NCI-H1092 (cell line): ENCODE measurements at regions not wholly inside any gene's neighbourhood (a gene's known extent, or its start where the extent isn't known, plus 50 kb on each side); places are given as distances from the start of the nearest gene placed in this dataset.
"Not testable (repeated sequence)": the region's sequence is repeated elsewhere in the genome, so short reads cannot be mapped to it uniquely, and the experiment has no call there.

Source experiments
- DNase-seq: peaks from one replicate; lab custom pipeline; 2025; lab: John Stamatoyannopoulos, UW

DNA sequence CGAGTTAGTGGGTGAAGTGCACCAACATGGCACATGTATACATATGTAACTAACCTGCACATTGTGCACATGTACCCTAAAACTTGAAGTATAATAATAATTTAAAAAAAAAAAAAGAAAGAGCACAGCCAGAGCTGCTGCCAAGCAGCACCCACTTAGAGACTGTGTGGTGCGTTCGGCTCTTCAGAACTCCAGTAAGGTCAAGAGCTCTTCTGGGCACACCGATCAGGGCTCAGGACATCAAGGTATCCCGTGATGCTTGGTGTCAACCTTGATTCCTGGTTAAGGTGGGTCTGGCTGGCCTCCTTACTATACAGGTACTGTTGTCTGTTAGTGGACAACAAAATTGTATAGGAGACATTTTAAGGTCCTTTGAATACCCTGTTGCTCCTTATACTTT lies 385.7 kb upstream of the AKR1E2 start:
- DNase-seq: no peak

DNA sequence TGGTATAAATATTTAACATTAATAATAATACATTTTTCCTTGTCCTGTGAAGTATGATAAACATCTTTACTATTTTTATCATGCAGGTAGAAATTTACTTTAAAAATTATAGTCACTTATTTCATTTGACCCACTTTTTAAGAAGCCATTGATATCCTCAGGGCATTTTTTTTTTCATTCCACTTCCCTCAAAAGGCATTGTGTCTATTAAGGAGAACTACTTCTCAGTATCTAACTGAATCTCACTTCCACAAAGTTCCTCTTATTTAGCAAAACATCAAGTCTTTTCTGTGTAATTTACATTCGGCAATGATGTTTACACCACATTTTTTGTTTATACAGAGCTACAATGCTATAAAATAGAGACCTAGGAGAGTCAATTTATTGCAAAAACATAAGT lies 388.2 kb upstream of the AKR1E2 start:
- DNase-seq: no peak

DNA sequence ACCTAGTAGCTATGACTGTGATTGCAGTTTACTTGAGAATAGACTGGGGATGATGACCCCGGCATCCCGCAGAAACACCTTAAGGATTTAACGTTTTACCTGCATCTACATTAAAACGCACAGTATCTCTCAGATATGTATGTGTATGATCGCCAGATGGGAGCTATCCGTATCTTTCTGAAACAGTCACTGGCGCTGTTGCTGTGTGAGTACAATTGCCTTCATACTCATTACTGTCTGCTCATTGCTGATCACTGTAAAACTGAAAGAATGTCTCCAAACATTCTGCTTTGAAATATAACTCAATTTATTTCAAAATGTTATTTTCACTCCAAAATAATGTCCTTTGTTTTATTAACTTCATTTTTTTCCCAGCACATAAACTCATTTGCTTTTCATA lies 388.9 kb upstream of the AKR1E2 start:
- no peak for DNase-seq

DNA sequence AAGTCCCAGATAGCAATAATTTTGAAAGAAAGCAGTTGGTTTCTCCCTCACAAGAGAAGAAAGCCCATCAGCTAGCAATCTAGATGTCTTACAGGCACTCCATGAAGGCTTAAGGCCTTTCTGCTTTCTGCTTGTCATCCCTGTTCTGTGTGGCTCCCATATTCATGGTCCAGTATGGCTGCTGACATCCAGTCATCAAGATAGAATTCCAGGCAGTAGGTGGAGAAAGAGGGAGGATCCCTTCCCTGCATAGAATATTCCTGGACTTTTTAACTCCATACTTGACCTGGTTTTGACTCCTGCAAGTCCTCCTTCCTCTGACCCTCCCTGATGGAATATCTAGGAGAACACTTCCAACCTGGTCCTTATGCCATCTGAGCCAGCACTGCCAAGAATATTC lies 389.9 kb upstream of the AKR1E2 start:
- no peak for DNase-seq

DNA sequence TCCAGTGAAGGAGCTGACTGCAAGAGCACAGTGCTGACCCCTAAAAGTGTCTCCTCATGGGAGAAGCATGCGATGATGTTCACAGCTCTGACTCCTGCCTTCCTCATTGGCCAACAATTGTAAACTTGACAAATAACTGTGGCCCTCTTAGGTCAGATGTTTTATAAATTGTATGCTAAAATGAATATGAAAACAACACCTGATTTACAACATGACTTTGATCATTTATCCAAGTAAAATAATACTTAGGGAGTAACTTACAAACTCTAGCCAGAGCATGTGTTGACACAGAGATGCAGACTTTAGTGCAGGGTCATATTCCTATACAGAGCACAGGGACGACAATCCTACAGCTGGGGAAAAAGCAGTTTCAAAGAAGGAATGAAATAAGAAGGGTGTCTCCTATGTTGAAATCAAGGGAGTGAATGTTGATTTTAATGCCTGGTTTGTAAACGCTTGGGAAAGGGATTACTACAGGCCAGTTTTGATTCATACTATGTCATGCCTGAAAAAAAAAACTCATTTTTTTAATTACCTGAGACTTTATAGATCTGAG lies 391.4 kb upstream of the AKR1E2 start:
- no peak for DNase-seq

DNA sequence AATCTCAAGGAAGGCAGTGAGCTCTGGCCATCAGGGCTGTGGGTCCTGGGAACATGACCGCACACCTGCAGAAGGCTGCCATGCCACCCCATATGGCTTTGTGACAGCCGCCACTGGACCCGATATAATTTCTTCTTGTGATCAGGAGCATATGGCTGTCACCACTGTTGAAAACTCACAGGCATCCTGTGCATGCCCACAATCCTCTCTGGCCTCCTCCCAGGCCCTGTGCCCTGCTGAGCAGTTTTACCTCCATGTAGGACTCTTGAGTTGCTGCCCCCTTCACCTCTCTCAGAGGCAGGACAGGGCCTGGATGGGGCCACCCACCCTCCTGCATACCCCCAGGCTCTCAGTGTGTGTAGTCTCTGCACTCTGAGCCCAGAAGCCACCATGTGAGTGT lies 391.9 kb upstream of the AKR1E2 start:
- no peak for DNase-seq

DNA sequence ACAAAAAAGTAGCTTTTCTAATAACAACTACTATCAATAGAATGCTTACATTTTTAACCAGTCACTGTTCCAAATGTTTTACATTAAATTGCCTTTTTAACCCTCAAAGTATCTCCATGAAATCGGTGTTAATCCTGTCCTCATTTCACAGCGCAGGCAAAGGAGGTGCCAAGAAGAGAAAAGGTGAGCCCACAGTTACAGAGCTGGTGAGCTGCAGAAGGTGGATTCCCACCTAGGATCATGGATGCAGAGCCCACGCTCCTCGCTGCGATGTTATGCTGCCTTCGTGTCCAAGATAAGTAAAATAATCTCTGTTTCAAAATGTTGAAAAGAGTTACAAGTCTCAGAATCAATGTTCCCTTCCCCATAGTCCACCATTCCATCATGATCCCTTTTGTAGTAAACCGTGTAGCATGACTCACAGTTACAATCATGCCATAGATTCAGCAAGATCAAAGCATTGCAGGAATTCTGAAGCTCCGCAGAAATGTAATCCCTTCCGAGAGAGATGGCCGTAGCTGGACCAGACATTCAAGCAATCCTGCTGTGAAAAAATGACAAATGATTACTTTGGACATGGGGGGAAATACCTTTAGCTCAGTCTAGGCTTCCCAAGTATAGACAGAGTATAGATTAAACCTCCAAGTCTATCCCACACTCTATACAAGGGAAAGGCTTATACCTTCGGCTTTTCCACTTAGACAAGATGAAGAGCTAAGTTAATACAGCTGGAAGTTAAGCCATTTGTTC lies 394.7 kb upstream of the AKR1E2 start:
- DNase-seq: no peak

DNA sequence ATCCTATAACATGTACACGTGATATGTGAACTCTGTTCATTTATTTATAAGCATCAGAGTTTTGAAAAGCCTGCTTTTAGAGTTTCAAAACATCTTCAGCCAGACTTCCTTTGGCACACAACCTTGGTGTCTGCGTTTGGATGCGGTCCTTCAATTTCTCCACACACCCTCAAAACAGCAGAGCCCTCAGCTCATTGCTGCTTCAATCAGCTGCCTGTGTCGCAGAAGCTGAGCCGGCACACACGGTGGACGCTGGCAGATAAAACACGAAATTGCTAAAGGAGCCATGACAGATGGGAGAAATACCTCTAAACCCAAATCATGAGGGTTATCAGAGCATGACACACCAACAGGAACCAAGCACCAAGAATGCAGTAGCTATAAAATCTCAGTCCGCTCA lies 396.4 kb upstream of the AKR1E2 start:
- DNase-seq: no peak

DNA sequence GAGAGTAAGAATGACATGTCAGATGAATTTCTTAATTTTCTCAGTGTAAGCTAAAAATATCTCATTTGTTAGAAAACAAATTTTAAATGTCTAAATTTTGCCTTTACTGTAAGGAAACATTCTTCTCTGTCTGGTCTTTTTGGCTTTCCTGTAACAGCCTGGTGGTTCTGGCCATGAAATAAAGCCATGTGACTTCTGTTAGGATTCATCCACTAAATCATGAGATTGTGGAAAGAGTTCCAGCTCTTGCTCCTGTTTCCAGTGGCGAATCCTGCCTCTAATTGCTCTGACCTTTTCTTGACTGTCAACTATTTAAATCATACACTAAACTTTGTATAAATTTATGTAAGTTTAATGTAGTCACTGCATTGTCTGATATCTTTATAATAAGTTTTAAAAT lies 398.5 kb upstream of the AKR1E2 start:
- DNase-seq: no peak

DNA sequence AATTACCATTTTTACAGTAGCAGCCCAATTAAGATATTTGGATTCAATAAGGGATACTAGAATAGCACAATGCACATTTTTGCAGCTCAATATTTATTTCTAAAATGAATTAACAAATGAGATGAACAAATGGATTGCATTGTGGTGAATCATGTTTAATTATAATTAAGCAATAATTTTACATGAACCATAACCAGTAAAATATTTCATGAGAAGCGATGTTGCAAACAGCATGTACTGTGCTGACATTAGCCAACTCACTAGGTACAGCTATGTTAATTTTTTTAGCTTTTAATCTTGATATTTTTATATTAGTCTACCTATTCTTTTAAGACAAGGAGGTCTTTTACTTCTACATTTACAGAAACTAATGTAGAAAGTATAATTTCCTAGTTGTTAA lies 399.1 kb upstream of the AKR1E2 start:
- DNase-seq: no peak

DNA sequence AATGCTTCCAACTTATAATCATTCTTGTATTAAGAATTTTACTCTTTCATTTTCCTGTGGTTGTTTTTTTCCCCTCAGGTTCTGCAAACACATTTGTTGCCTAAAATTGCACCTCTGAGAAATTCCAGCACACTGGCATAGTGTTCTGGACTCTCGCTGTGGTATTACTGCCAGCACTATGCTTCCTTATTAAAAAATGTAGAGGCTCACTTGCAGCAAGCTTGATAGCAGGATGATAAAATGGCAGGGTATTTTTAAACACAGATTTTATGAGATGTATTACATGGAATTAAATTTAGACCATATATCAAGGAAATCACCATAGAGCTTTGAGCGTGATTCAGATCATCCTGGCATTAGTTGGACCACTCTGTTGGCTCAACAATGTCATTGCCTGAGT lies 416.7 kb upstream of the AKR1E2 start:
- DNase-seq: no peak

DNA sequence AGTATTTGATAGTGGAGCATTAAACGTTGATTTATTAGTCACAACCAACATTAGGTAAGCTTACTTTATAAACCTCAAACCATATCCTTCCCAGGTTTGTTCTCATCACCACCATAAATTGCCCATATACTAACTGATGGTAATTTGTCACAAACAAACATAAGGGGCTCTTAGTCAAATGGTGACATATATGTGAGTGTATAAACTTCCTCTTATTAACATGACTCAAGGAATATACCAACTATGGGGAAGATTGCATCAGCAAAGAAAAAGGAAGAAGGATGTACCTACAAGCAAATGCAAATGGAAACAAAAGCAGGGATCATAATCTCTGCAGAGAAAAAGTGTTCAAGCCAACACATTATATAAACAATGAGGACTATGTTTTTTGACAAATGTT lies 418.2 kb upstream of the AKR1E2 start:
- no peak for DNase-seq

DNA sequence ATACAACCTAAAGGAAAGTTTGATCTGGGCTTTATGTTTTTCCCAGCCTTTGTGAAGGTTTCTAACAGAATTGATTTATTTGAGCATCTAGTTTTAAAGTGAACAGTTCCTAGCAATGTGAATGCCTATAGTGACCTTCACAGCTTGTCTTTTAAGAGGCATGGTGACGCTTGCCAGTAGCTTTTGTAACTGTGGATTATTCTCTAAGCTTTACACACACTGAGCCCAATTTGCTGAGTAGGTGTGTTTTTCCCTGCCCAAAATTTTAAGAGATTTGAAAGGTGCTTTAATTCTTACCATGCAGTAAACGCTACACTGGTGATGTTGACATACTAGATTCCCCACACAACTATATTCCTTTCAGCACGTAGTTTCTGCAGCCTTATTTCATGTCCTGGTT lies 420.2 kb upstream of the AKR1E2 start:
- DNase-seq: no peak

DNA sequence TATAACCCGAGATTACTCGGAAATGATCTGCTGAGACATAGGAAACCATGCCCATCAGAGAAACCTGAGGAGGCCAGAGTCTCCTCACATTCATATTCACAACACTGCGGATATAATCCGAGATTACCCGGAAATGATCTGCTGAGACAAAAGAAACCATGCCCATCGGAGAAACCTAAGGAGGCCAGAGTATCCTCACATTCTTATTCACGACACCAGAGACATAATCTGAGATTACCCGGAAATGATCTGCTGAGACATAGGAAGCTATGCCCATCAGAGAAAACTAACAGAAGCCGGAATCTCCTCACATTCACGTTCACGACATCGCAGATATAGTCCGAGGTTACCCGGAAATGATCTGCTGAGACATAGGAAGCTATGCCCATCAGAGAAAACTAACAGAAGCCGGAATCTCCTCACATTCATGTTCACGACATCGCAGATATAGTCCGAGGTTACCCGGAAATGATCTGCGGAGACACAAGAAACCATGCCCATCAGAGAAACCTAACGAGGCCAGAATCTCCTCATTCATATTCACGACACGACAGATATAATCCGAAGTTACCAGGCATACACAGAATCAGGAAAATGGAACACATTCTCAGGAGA lies 422.3 kb upstream of the AKR1E2 start:
- DNase-seq: no peak

DNA sequence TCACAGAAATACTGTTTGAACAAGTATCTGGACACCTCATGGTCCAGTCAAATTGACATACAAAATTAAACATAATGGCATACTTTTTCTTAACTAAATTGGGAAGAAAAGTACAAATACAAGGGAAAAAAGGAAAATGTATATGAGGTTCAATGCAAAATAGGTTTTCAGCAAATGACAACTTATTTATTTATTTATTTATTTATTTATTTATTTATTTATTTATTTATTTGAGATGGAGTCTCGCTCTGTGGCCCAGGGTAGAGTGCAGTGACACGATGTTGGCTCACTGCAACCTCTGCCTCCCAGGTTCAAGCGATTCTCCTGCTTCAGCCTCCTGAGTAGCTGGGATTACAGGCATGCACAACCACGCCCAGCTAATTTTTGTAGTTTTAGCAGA lies 424.9 kb upstream of the AKR1E2 start:
- not testable (repeated sequence) for DNase-seq

DNA sequence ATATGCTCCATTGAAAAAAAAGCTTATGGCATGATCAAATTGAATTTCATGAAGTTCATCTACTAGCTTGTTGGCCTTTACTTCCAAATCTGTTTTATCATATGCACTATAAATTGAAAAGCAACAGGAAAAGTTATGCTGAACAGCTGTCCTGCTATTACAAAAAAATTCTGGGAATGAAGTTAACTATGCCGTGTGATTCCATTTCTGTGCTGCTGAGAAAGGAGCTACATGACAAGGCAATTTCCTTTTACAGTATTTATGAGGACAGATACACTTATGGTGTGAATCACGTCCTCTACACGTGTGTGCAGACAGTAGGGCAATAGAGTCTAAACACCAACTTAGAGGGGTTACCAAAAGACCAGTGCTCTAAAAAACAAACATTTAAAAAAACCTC lies 426.5 kb upstream of the AKR1E2 start:
- no peak for DNase-seq

DNA sequence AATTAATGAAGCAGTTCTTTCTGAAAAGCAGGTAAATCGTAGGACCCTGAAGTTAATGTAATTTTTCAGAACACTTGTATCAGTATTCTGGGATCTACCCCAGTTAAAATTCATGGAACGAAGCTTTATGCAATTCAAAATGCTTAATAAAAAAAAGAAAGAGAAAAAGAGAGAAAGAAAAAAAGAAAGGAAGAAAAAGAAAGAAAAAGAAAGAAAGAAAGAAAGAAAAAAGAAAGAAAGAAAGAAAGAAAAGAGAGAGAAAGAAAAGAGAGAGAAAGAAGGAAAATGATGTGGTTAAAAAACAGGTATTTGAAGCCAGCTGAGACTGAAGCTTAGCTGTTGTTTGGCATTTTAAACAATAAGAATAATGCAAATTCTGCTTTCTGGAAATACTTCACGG lies 427.4 kb upstream of the AKR1E2 start:
- no peak for DNase-seq

DNA sequence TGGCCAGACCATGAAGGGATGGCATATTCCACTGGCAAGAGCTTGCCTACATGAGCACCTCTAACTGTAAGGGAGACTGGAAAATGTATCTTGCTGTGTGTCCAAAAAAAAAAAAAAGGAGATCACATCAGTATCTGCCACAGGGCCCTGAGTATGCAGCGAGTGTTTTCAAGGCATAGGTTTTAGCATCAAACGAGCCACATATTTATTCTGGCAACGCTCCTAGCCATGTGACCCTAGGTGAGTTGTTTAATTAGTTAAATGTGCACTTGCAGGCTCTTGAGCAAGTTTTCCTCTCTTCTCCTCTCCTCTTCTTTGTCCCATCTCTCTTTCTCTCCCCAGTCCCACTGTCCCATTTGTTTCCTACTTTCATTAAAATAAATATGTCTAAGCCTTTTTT lies 428.7 kb upstream of the AKR1E2 start:
- no peak for DNase-seq

DNA sequence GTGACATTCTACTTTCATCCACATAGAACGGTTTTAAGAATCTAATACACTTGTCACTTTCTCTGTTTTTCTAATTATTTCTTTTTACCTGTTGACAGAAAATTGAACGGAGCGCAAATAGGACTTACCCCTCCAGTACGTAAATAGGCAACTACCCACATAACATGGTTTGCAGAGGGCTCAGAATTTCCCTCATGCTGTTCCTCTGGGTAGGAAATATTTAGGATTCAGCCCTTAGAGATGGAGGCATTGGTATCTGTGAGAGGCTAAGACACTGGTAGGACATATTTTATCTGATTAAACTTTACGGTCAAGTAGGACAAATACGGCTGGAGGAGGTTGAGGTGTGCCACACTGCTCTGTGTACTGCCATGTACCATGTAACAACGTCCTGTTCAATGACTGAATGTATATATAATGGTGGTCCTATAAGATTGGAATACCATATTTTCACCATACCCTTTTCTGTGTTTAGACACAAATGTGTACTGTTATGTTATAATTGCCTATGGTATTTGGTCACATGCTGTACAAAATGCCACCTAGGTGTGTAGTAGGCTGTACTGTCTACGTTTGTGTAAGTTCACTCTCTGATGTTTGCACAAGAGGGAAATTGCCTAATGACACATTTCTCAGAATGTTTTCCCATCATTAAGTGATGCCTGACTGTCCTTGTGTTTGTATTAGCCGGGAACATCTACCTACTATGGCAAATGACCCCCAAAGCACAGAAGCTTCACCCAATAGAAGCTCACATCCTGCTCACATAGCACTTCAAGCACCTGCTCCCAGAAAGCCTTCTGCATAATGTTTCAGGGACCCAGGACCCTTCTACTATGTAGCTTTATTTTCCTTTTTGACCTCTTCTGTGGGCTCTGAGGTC lies 429.4 kb upstream of the AKR1E2 start:
- DNase-seq: no peak

DNA sequence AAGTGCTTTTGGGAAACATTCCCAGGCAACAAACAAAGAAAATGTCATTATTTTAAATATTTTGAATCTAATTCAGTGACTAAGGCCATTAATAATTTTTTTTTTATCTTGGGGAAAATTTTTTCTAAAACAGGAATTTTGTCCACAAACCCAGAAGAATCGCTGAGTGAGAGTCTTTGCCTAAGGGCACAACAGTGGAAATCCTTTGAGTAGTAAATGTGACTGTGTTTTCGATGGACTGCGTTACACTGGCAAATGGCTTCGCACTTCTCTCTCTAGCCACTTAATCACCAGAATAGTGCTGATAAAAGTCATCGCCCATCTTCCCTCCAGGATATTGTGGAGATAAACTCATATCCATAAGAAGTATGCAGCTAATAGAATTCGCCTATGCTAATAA lies 430.3 kb upstream of the AKR1E2 start:
- DNase-seq: no peak

DNA sequence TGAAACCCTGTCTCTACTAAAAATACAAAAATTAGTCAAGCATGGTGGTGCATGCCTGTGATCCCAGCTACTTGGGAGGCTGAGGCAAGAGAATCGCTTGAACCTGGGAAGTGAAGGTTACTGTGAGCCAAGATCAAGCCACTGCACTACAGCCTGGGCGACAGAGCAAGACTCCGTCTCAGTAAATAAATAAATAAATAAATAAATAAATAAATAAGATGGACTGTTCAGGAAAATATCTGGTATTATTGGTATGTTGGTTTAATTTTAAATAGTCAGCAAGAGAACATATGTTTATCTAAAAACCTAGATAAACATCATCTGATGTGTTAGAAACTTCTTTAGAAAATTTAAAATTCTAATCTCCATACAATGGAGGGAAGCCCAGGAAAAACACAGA lies 431.6 kb upstream of the AKR1E2 start:
- DNase-seq: not testable (repeated sequence)

DNA sequence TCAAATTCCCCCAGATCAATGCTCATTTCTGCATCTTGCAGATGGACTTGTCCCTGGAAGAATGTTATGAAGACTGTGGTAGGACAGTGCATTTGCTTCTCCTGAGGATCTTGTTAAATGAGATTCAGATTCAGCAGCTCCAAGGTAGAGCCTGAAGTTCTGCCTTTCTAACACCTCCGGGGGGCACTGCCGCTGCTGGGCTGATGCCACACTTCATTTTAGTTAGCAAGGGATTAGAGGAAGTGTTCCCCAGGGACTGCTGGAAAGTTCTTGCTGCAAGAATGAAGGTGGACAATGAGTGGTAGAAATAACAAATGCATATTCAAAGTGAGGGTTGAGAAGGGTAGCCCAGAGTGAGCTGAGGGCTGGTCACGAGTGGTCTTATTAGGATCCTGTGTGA lies 434.3 kb upstream of the AKR1E2 start:
- DNase-seq: no peak

DNA sequence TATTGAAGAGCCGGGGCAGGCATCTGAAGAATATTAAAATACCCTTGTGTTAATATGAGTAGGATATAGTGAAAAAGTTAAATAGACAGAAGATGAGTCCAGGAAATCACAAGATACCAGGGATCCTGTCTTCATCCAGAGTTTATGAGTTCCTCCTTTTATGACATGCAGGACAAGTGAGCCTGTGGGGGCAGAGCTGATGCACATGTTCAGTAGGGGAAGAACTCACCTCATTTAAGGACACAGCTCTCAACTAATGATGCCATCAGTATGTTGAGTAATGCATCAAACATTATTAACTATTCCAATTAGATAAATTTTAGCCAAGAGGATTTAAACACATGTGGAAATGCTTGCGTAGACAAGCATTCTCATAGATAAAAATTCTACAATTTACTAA lies 435.8 kb upstream of the AKR1E2 start:
- DNase-seq: no peak
